Inferior parietal cortex (tissue), 1 donor: ENCODE measurements at regions not wholly inside any gene's neighbourhood (a gene's known extent, or its start where the extent isn't known, plus 50 kb on each side); places are given as distances from the start of the nearest gene placed in this dataset.
"Not testable (repeated sequence)": the region's sequence is repeated elsewhere in the genome, so short reads cannot be mapped to it uniquely, and the experiment has no call there.

Experiments
- DNase-seq: peaks from one replicate; pipeline ENCODE4 v3.0.0-alpha.2; 2016; ENCODE audit errors: extremely low spot score

GRCh38 chr10:23754179-23754578 is 315.3 kb downstream of the OTUD1 start:
- no peak for DNase-seq

DNA sequence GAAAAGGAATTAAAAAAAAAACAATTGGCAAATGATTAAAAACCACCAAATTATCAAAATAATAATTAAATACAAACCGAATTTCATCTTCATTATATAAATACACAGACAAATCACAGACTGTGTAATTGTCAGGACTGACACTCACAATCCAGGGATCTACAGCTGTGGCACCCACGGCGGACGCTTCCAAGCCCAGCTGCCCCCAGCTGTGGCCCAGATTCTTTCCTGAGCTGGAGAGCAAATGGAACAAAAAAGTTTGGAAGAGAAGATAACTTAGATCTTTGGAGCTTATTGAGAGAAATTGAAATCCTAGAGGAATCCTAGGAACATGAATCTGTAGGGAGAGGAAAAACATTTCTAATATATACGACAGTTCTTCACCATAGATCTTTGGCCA is 316.1 kb downstream of the OTUD1 start:
- DNase-seq, result no peak

DNA sequence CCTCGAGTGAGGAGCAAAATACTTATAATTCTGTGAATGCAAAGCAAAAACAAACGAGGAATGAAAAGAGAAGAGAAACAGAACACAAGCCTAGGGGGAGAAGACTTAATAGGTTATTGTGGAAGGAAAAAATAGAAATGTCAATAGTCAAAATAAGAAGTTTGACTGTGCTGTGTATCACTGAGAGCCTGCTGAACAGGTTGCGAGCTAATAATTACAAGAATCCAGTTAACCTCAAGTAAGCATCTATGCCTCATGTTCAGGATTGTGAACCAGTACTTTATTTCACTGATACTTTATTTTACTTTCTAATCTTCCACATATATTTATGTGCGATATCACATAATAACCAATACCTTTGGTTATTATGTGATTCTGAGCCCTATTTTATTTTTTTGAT is 316.7 kb downstream of the OTUD1 start:
- no peak for DNase-seq

DNA sequence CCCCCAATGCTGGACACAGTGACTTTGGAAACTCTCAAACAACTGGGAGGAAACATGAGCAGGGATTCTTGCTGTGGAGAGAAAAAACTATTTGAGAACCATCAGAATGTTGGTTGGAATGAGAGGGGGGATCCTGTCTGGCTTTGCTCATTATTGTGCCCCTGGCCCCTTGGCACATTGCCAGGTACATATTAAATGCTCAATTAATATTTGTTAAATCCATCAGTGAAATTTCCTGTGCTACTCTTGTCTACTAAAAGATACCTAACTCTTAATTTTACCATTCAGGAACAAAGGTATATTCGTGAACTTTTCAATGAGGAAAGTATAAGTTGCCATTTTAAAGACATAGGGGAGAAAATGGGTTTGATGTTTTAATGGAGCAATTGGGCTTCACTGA is 329.4 kb downstream of the OTUD1 start:
- DNase-seq, result no peak

DNA sequence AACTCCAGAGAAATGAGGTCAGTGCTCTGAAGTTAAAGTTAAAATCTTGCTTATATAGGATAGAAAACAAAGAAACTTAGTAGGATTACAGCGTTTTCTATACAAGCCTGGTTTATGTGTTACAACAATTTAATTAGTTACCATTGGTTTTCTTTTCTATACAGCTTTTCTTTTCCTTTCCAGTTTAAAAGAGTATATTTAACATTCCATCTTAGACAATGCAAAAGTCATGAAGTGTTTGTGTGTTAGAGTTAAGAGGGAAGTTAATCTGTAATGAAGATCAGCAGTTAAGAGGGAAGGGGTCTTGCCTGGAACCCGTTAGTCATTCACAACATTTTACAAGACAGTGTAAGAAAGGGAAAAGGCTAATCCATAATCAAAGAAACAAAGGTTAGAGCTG is 338.3 kb downstream of the OTUD1 start:
- no peak for DNase-seq

DNA sequence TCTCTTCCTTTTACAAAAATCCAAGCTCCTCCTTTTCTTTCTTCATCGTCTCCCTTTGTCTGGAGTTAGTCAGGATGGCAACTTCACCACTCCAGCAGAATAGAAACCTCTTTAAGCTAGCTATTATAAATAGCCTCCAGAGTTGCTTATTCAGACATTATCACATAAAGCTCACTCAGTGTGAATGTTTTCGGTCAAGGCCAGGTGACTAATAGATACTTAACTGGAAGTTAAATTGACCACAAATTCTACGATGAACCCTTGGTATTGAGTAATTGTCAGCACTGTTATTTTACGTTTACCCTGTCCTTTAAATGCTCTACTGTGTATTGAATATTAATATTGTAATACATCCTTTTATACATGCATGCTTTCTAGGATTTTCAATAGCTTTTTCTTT is 340.4 kb downstream of the OTUD1 start:
- no peak for DNase-seq

DNA sequence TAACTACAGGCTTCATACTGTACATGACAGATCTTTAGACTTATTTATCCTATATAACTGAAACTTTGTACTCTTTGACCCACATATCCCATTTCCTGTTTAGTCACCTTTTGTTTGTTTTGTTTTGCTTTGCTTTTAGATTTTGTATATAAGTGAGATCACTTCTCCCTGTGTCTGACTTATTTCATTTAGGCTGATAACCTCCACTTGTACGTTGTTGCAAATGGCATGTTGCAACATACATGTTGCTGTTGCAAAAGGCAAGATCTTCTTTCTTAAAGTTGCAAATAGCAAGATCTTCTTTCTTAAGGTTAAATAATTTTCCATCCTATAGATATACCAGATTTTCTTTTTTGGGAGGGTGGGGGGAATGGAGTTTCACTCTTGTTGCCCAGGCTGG is 341.5 kb downstream of the OTUD1 start:
- no peak for DNase-seq

- no peak for DNase-seq
Observed at GRCh38 chr10:23786594-23786993, 347.7 kb downstream of the OTUD1 start.

- DNase-seq, result no peak
Observed at GRCh38 chr10:23793577-23793976, 354.7 kb downstream of the OTUD1 start.

DNA sequence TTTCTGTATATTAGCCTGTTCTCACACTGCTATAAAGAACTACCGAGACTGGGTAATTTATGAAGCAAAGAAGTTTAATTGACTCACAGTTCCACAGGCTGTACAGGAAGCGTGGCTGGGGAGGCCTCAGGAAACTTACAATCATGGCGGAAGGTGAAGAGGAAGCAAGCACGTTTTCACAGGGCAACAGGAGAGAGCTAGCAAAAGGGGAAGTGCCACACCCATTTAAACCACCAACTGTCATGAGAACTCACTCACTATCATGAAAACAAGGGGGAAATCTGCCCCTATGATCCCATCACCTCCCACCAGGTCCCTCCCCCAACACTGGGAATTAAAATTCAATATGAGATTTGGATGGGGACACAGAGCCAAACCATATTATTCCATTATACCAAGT is 358.6 kb downstream of the OTUD1 start:
- DNase-seq, result not testable (repeated sequence)

DNA sequence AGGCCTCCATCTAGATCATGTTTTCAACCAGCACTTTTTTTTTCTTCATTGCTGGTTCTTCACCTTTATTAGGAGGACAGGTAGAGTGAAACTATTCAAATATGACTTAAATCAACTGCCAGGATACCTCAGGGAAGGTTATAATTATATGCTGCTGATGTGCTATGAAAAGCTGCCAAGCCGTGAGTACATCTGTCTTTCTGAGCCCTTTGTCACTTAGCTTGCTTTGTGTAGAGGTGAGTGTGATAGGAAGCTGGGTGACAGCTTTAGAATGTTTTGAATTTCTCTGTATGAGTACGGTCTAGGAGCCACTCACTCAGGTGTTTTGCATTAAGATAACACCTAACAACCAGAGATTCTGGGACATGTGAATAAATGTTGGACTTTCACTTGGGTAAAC is 365.2 kb downstream of the OTUD1 start:
- no peak for DNase-seq

DNA sequence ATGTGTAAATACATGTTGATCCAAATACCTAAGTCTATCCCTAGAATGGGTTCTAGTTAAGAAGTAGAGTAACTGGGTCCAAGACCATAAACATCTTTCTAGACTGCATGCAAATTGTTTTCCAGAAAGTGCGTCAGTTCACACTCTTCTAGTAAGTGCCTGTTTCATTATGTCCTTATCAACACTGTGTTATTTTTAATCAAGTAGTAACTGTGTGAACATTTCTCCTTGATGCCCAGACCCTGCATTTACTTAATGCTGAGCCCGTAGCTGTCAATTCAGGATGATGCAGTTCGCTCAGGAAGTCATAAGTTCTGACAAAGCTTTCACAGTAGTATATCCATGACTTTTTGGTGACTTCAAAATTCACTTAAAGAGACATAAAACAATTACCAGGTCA is 374.8 kb downstream of the OTUD1 start:
- no peak for DNase-seq

GRCh38 chr10:23818484-23818883 is 379.6 kb downstream of the OTUD1 start:
- no peak for DNase-seq

- DNase-seq, result no peak
Observed at GRCh38 chr10:23820792-23821191, 381.9 kb downstream of the OTUD1 start.

GRCh38 chr10:23824822-23825221 is 384.1 kb upstream of the KIAA1217 start:
- no peak for DNase-seq

- no peak for DNase-seq
Observed at GRCh38 chr10:23826421-23826820, 382.5 kb upstream of the KIAA1217 start.

- DNase-seq, result no peak
Observed at GRCh38 chr10:23829556-23829955, 379.4 kb upstream of the KIAA1217 start.

DNA sequence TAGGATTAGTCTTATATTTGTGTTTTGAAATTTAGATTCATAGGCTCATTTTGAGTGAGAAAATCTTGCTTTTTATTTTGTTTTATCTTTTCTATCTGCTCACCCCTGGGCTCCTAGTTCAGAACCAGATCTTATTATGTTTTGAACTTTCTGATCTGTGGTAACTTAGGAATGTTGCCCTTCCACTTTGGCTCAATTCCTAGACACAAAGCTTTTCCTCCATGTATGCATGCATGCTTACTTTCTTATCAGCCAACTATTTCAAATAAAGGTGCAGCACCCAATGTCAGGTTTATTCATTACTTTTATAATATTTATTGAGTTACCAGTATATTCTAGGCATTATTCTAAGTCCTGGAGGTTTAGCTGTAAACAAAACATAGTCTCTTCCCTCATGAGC is 374.8 kb upstream of the KIAA1217 start:
- no peak for DNase-seq

GRCh38 chr10:23850631-23851030 is 358.3 kb upstream of the KIAA1217 start:
- DNase-seq, result no peak

GRCh38 chr10:23859598-23859997 is 349.3 kb upstream of the KIAA1217 start:
- DNase-seq, result no peak

DNA sequence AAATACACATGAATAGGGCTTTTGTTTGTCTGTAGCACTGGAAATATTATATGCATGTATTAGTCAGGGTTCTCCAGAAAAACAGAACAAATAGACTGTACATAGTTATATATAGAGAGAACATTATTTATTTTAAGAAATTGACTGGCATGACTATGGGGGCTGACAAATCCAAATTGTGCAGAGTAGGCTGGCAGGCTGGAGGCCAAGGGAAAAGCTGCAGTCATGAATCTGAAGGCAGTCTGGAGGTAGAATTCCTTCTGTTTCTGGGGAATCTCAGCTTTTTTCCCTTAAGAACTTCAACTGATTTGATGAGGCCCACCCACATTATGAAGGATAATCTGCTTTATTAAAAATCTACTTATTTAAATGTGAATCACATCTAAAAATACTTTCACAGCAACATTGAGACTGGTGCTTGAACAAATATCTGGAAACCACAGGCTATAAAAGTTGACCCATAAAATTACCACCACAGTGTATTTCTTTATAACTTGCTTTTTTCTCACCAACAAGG is 344.2 kb upstream of the KIAA1217 start:
- no peak for DNase-seq

DNA sequence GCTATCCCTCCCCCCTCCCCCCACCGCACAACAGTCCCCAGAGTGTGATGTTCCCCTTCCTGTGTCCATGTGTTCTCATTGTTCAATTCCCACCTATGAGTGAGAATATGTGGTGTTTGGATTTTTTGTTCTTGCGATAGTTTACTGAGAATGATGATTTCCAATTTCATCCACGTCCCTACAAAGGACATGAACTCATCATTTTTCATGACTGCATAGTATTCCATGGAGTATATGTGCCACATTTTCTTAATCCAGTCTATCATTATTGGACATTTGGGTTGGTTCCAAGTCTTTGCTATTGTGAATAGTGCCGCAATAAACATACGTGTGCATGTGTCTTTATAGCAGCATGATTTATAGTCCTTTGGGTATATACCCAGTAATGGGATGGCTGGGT is 342.0 kb upstream of the KIAA1217 start:
- DNase-seq, result not testable (repeated sequence)

- no peak for DNase-seq
Observed at GRCh38 chr10:23868121-23868520, 340.8 kb upstream of the KIAA1217 start.

DNA sequence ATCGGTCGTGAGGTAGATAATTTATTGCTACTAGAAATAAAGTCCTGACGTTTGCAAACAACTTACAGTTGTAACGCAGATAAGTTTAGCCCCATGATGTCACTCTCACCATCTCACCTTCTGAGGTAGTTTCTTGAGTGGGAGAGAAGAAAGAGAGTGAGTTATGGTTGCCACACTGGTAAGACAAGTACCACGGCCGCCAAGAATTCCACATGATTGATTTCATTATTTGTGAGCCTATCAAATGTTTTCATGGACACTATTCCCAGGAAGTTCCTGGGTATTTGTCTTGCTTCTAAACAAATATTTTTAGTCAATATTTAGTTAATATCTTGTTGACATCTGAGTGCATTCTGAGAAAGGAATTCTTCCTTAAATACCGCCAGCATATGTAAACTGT is 339.4 kb upstream of the KIAA1217 start:
- no peak for DNase-seq

GRCh38 chr10:23869996-23870395 is 338.9 kb upstream of the KIAA1217 start:
- DNase-seq, result no peak
